ENCODE measurements at regions not wholly inside any gene's neighbourhood (a gene's known extent, or its start where the extent isn't known, plus 50 kb on each side); places are given as distances from the start of the nearest gene placed in this dataset.

DNA sequence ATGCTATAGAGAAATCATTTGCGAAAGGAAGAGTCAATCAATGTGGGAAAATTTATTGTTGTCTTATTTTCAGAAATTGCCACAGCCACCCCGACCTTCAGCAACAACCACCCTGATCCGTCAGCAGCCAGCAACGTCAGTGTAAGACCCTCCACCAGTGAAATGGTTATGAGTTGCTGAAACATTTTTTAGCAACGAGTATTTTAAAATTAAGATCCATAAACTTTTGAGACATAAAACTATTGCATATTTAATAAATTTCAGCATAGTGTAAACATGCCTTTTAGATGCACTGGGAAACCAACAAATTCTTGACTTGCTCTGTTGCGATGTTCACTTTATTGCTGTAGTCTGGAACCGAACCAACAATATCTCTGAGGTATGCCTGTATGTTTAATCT lies 887.9 kb downstream of the DCDC2C start:
- TF ChIP-seq EZH2 (IDR thresholded peaks at IDR 0.05) = no peak
- TF ChIP-seq CTCF (IDR thresholded peaks at IDR 0.05) = no peak
- no peak for TF ChIP-seq EZH2phosphoT487 (IDR thresholded peaks at IDR 0.05)

Measured in neural progenitor cell (in vitro differentiated cells).